Lower lobe of right lung (tissue), 2 donors: ENCODE measurements at regions not wholly inside any gene's neighbourhood (a gene's known extent, or its start where the extent isn't known, plus 50 kb on each side); places are given as distances from the start of the nearest gene placed in this dataset.

Experiments used
- ATAC-seq, 2 donors: fragments of 200-7000 bp; cut with Tn5 transposase; one replicate each; pipeline ENCODE4 v1.9.1; 2020 to 2022; ENCODE audit warnings: mild to moderate bottlenecking in 2 of 2, moderate library complexity in 2 of 2
- DNase-seq: peaks from one replicate; pipeline ENCODE4 v3.0.0-alpha.2; 2020
- H3K27ac ChIP-seq: fragments of 200-600 bp; one replicate; pipeline ENCODE4 v1.8.0; 2022
- H3K27me3 ChIP-seq: fragments of 200-600 bp; one replicate; pipeline ENCODE4 v1.8.0; 2022; ENCODE audit warnings: low read depth
- H3K36me3 ChIP-seq: fragments of 200-600 bp; one replicate; pipeline ENCODE4 v1.8.0; 2022; ENCODE audit warnings: mild to moderate bottlenecking
- H3K4me1 ChIP-seq: fragments of 200-600 bp; one replicate; pipeline ENCODE4 v1.8.0; 2022
- H3K4me3 ChIP-seq: fragments of 200-600 bp; one replicate; pipeline ENCODE4 v1.8.0; 2022; ENCODE audit warnings: mild to moderate bottlenecking
- H3K9me3 ChIP-seq: fragments of 200-600 bp; one replicate; pipeline ENCODE4 v1.8.0; 2022
- intact Hi-C: fragments of 100-400 bp; cut with DNase I; formaldehyde crosslinking; loops from one replicate; pipeline ENCODE4 v1.11.0; 2022
- TF ChIP-seq, protein P1 (sequence below): fragments of 200-600 bp; IDR thresholded peaks from one replicate; pipeline ENCODE4 v1.8.0; 2022; ENCODE audit warnings: antibody characterized with exemption, mild to moderate bottlenecking
- donor health status: DM: no; HTN: yes; CAD: no; lungs with severe emphysema.

GRCh38 chr4:125433453-125433852 lies 118.7 kb downstream of the FAT4 start:
- Histone ChIP-seq H3K27ac (no peak overlapping the region), H3K4me3 (no peak overlapping the region), H3K27me3 (no peaks in the 10 kb centered on the region), H3K36me3 (no peaks in the 10 kb centered on the region), H3K9me3 (no peaks in the 10 kb centered on the region), H3K4me1 (no peaks in the 10 kb centered on the region)
- TF ChIP-seq, protein P1, sequence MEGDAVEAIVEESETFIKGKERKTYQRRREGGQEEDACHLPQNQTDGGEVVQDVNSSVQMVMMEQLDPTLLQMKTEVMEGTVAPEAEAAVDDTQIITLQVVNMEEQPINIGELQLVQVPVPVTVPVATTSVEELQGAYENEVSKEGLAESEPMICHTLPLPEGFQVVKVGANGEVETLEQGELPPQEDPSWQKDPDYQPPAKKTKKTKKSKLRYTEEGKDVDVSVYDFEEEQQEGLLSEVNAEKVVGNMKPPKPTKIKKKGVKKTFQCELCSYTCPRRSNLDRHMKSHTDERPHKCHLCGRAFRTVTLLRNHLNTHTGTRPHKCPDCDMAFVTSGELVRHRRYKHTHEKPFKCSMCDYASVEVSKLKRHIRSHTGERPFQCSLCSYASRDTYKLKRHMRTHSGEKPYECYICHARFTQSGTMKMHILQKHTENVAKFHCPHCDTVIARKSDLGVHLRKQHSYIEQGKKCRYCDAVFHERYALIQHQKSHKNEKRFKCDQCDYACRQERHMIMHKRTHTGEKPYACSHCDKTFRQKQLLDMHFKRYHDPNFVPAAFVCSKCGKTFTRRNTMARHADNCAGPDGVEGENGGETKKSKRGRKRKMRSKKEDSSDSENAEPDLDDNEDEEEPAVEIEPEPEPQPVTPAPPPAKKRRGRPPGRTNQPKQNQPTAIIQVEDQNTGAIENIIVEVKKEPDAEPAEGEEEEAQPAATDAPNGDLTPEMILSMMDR, result no peak
- intact Hi-C loops, result no loop called here
- DNase-seq (no peak), ATAC-seq (no peak)

GRCh38 chr4:125434136-125434535 lies 119.4 kb downstream of the FAT4 start:
- ATAC-seq, result no peak
- intact Hi-C loops, result no loop called here
- DNase-seq, result no peak

DNA sequence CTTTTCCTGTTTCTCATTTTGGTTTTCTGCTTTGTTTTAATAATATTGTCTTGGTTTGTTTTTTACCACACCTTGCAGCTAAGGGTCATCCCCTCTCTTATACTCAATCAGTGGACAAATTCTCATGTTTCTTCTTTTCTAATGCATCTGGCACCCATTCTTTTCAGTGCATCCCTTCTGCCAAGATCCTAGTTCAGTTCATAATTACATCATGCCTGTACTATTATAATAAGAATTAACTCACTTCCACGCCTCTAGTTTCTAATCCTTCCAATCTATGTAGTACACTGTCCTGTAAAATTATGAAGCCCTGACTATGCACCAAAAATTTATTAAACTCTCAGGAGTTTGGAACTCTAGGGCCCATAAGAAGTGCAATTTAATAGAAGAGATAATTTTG lies 126.1 kb downstream of the FAT4 start:
- DNase-seq (no peak), ATAC-seq (no peak)
- Histone ChIP-seq H3K36me3 (no peaks in the 10 kb centered on the region), H3K27me3 (no peaks in the 10 kb centered on the region), H3K27ac (no peak overlapping the region), H3K4me3 (no peak overlapping the region), H3K9me3 (no peaks in the 10 kb centered on the region), H3K4me1 (no peaks in the 10 kb centered on the region)
- intact Hi-C loops, result no loop called here
- TF ChIP-seq, protein P1, result no peak

More at GRCh38 chr4:125434136-125434535, 119.4 kb downstream of the FAT4 start:
- Histone ChIP-seq H3K27me3 (no peaks in the 10 kb centered on the region), H3K36me3 (no peaks in the 10 kb centered on the region), H3K9me3 (no peaks in the 10 kb centered on the region), H3K4me1 (no peaks in the 10 kb centered on the region), H3K27ac (peak overlapping the region; percentile 18), H3K4me3 (no peak overlapping the region)
- TF ChIP-seq, protein P1, result no peak

GRCh38 chr4:125444166-125444565 lies 129.4 kb downstream of the FAT4 start:
- TF ChIP-seq, protein P1, result no peak
- ATAC-seq (no peak), DNase-seq (no peak)
- Histone ChIP-seq H3K4me3 (no peak overlapping the region), H3K4me1 (no peaks in the 10 kb centered on the region), H3K9me3 (no peaks in the 10 kb centered on the region), H3K36me3 (peaks cover 8% of the 10 kb centered on the region), H3K27me3 (no peaks in the 10 kb centered on the region), H3K27ac (no peak overlapping the region)
- intact Hi-C loops, result no loop called here

GRCh38 chr4:125445525-125445924 lies 130.8 kb downstream of the FAT4 start:
- TF ChIP-seq, protein P1, result no peak
- H3K4me1 ChIP-seq, result no peaks in the 10 kb centered on the region
- H3K27ac ChIP-seq, result no peak overlapping the region
- intact Hi-C loops, result no loop called here
- DNase-seq (no peak), ATAC-seq (no peak)
- peaks cover 8% of the 10 kb centered on the region for H3K36me3 ChIP-seq
- H3K9me3 ChIP-seq, result no peaks in the 10 kb centered on the region
- H3K27me3 ChIP-seq, result no peaks in the 10 kb centered on the region
- H3K4me3 ChIP-seq, result no peak overlapping the region
